LNCaP clone FGC (cell line): ENCODE measurements at regions not wholly inside any gene's neighbourhood (a gene's known extent, or its start where the extent isn't known, plus 50 kb on each side); places are given as distances from the start of the nearest gene placed in this dataset.

ENCODE experiments used
- DNase-seq: peaks from one replicate; pipeline ENCODE4 v3.0.0-alpha.2; 2011; ENCODE audit warnings: low read depth
- H3K4me3 ChIP-seq: 2 replicates; pipeline ENCODE4 v1.5.1; 2011; ENCODE audit warnings: mild to moderate bottlenecking, low read depth, low read length, control low read depth
- TF ChIP-seq, protein P1 (sequence below): IDR thresholded peaks from 2 replicates; pipeline ENCODE4 v1.5.1; 2012; ENCODE audit warnings: mild to moderate bottlenecking; ENCODE audit not compliant: control insufficient read depth, insufficient read depth; ENCODE audit errors: extremely low read depth

GRCh38 chr10:33982995-33983394 lies 648.5 kb upstream of the NRP1 start:
- TF ChIP-seq, protein P1, sequence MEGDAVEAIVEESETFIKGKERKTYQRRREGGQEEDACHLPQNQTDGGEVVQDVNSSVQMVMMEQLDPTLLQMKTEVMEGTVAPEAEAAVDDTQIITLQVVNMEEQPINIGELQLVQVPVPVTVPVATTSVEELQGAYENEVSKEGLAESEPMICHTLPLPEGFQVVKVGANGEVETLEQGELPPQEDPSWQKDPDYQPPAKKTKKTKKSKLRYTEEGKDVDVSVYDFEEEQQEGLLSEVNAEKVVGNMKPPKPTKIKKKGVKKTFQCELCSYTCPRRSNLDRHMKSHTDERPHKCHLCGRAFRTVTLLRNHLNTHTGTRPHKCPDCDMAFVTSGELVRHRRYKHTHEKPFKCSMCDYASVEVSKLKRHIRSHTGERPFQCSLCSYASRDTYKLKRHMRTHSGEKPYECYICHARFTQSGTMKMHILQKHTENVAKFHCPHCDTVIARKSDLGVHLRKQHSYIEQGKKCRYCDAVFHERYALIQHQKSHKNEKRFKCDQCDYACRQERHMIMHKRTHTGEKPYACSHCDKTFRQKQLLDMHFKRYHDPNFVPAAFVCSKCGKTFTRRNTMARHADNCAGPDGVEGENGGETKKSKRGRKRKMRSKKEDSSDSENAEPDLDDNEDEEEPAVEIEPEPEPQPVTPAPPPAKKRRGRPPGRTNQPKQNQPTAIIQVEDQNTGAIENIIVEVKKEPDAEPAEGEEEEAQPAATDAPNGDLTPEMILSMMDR: no peak
- DNase-seq: no peak
- H3K4me3 ChIP-seq: no peak overlapping the region

- DNase-seq: no peak
- TF ChIP-seq, protein P1: no peak
- H3K4me3 ChIP-seq: no peak overlapping the region
Measured at GRCh38 chr10:33981301-33981700, 646.8 kb upstream of the NRP1 start.

DNA sequence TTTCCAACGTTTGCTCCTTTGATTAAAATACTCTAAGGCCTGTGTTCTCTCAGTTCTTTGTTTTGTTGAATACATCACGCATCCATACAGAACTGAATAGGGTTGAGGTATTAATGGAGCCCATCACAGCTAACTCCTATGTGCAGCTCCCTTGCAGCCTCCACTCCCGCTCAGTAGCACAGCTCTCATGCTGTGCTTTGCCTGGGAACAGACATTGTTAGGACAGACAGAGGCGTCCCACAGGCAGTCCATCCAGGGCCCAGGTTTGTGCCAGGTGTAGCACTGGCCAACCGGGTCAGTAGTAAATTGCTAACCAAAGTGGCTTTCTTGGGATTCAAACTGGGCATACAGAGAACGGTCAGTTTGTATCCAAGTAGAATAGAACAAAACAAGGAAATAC lies 644.7 kb upstream of the NRP1 start:
- DNase-seq: no peak
- no peak overlapping the region for H3K4me3 ChIP-seq
- TF ChIP-seq, protein P1: no peak

DNA sequence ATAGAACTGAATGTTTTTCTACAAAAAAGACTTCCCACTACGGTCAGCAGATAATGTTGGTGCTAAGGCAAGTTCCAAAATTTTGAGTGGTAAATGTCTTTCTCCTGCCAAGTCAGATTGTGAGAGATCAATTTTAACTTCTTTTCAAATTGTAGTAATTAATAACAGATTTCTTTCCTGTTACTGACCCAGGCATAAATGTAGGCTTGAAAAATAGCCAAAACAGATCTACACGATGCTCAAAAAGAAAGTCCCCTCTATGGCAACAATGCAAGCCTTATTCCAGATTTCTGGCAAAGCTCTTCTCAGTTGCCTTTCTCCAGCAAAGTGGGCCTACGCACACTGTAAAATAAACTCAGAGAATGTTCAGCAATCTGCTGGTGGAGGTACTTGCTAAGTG lies 641.0 kb upstream of the NRP1 start:
- TF ChIP-seq, protein P1: no peak
- no peak overlapping the region for H3K4me3 ChIP-seq
- no peak for DNase-seq

GRCh38 chr10:33974976-33975478 lies 640.6 kb upstream of the NRP1 start:
- no peak for DNase-seq
- H3K4me3 ChIP-seq: no peak overlapping the region
- TF ChIP-seq, protein P1: no peak

- no peak for DNase-seq
- no peak overlapping the region for H3K4me3 ChIP-seq
- TF ChIP-seq, protein P1: no peak
Measured at GRCh38 chr10:33968983-33969382, 634.5 kb upstream of the NRP1 start.

- TF ChIP-seq, protein P1: no peak
- H3K4me3 ChIP-seq: no peak overlapping the region
- DNase-seq: no peak
Measured at GRCh38 chr10:33967606-33968120, 633.2 kb upstream of the NRP1 start.
